ENCODE measurements at regions not wholly inside any gene's neighbourhood (a gene's known extent, or its start where the extent isn't known, plus 50 kb on each side); places are given as distances from the start of the nearest gene placed in this dataset.

DNA sequence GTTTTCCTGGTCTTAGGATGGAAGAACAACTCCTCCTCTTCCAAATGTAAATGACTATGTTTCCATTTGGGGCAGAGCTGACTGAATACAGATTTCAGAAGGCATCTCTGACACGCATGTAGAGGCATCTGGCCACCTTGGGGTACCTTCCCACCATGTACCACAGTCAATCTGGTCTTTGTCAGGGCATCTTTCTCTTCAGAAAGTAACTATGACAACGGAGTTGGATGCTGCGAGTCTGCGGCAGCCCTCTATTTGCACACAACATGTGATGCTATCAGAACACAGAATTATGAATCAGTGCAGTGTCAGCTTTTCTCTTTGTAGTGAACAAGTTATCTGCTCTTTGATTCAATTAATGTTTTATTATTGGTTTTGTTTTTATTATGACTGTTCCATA, 94.7 kb downstream of the TSEN15 start:
- TF ChIP-seq, protein P1, sequence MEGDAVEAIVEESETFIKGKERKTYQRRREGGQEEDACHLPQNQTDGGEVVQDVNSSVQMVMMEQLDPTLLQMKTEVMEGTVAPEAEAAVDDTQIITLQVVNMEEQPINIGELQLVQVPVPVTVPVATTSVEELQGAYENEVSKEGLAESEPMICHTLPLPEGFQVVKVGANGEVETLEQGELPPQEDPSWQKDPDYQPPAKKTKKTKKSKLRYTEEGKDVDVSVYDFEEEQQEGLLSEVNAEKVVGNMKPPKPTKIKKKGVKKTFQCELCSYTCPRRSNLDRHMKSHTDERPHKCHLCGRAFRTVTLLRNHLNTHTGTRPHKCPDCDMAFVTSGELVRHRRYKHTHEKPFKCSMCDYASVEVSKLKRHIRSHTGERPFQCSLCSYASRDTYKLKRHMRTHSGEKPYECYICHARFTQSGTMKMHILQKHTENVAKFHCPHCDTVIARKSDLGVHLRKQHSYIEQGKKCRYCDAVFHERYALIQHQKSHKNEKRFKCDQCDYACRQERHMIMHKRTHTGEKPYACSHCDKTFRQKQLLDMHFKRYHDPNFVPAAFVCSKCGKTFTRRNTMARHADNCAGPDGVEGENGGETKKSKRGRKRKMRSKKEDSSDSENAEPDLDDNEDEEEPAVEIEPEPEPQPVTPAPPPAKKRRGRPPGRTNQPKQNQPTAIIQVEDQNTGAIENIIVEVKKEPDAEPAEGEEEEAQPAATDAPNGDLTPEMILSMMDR (IDR thresholded peaks at IDR 0.05), result no peak
- no peak for TF ChIP-seq POLR2AphosphoS5 (IDR thresholded peaks at IDR 0.05; ENCODE audit: insufficient read depth in 1 of 2, low read depth in 1 of 2)

All from vagina (tissue), 2 donors.